ENCODE measurements at regions not wholly inside any gene's neighbourhood (a gene's known extent, or its start where the extent isn't known, plus 50 kb on each side); places are given as distances from the start of the nearest gene placed in this dataset.

DNA sequence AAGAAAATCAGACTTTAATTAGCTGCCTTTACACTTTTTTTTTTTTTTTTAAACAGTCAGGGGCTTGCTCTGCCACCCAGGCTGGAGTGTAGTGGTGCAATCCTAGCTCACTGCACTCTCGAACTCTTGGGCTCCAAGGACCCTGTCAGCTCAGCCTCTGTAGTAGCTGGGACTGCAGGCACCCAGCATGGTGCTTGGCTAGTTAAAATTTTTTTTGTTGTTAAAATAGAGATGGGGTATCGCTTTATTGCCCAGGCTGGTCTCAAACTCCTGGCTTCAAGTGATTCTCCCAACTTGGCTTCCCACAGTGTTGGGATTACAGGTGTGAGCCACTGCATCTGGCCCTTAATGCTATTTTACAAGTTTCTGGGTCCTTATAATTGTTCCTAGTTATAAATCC, 359.1 kb downstream of the SPRY1 start:
- no peaks in the 10 kb centered on the region for H3K4me1 ChIP-seq (ENCODE audit: insufficient read depth, low read length)
- FAIRE-seq (no peak), DNase-seq (ENCODE audit: low read depth) (no peak)
- H3K9ac ChIP-seq (ENCODE audit: low read length) = no peak overlapping the region
- H3K9me3 Mint-ChIP-seq (ENCODE audit: unreplicated experiment) = peaks cover 4% of the 10 kb centered on the region
- no peaks in the 10 kb centered on the region for H3K27me3 Mint-ChIP-seq (ENCODE audit: low read depth, unreplicated experiment)
- no peaks in the 10 kb centered on the region for H3K79me2 ChIP-seq (ENCODE audit: insufficient read depth, low read length)
- H3K27ac Mint-ChIP-seq (ENCODE audit: unreplicated experiment) = no peak overlapping the region
- H2AFZ ChIP-seq (ENCODE audit: low read depth, low read length) = no peak overlapping the region
- H3K4me3 ChIP-seq (ENCODE audit: insufficient read depth, low read depth, low read length) = no peak overlapping the region
- H3K9me3 ChIP-seq (ENCODE audit: insufficient read depth, low read depth, low read length) = no peaks in the 10 kb centered on the region
- no peaks in the 10 kb centered on the region for H3K4me1 Mint-ChIP-seq (ENCODE audit: low read depth, unreplicated experiment)
- H3K27ac ChIP-seq (ENCODE audit: low read depth, low read length) = no peak overlapping the region
- no peaks in the 10 kb centered on the region for H3K27me3 ChIP-seq (ENCODE audit: insufficient read depth, low read length)
- TF ChIP-seq EZH2 (IDR thresholded peaks at IDR 0.05; ENCODE audit: insufficient read depth, low read length) = no peak
- TF ChIP-seq, protein P1, sequence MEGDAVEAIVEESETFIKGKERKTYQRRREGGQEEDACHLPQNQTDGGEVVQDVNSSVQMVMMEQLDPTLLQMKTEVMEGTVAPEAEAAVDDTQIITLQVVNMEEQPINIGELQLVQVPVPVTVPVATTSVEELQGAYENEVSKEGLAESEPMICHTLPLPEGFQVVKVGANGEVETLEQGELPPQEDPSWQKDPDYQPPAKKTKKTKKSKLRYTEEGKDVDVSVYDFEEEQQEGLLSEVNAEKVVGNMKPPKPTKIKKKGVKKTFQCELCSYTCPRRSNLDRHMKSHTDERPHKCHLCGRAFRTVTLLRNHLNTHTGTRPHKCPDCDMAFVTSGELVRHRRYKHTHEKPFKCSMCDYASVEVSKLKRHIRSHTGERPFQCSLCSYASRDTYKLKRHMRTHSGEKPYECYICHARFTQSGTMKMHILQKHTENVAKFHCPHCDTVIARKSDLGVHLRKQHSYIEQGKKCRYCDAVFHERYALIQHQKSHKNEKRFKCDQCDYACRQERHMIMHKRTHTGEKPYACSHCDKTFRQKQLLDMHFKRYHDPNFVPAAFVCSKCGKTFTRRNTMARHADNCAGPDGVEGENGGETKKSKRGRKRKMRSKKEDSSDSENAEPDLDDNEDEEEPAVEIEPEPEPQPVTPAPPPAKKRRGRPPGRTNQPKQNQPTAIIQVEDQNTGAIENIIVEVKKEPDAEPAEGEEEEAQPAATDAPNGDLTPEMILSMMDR (IDR thresholded peaks at IDR 0.05; ENCODE audit: insufficient read depth, low read depth, low read length) = no peak
- no peaks in the 10 kb centered on the region for H4K20me1 ChIP-seq (ENCODE audit: insufficient read depth, low read length)
- H3K36me3 Mint-ChIP-seq (ENCODE audit: low read depth, unreplicated experiment) = no peaks in the 10 kb centered on the region
- no peak overlapping the region for H3K4me3 Mint-ChIP-seq (ENCODE audit: unreplicated experiment)
- no peak overlapping the region for H3K4me2 ChIP-seq (ENCODE audit: low read length)
- H3K36me3 ChIP-seq (ENCODE audit: insufficient read depth, low read length) = no peaks in the 10 kb centered on the region

DNA sequence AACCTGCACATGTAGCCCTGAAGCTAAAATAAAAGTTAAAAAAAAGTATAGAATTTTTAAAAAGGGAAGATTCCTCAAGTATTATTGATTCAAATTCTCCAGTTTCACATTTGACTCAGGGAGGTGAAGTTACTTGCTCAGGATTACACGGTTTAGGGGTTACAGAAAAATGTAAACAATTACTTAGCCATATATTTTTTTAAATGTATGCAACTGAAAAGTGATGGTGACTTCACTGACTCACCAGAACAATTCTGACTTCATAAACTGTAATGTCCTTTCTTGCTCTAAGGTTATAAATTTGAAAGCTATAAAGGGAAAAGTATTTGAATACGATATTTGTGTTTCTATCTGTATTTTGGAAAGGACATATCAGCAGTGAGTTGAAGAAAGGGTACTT, 371.2 kb downstream of the SPRY1 start:
- no peaks in the 10 kb centered on the region for H3K4me1 Mint-ChIP-seq (ENCODE audit: low read depth, unreplicated experiment)

DNA sequence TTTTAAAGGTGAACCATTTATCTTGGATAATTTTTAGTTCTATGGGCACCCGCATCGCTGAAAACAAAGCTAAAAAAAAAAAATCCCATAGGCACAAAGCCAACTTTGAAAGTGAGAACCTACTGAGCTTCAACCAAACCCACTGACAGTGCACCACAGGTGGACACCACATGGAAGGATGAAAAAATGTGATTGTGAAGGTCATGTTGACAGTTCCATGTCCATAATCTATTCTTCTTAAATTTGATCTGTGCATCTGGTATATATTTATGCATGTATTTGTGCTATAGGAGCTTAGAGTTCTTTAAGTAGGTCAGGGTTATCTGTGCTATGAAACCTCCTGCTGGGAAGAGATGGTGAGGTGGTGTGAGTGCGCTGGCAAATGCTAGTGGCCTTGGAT, 374.3 kb downstream of the SPRY1 start:
- H3K36me3 Mint-ChIP-seq (ENCODE audit: low read depth, unreplicated experiment) = no peaks in the 10 kb centered on the region
- no peak overlapping the region for H3K9ac ChIP-seq (ENCODE audit: low read length)
- H3K79me2 ChIP-seq (ENCODE audit: insufficient read depth, low read length) = no peaks in the 10 kb centered on the region
- no peaks in the 10 kb centered on the region for H3K4me1 ChIP-seq (ENCODE audit: insufficient read depth, low read length)
- H3K4me1 Mint-ChIP-seq (ENCODE audit: low read depth, unreplicated experiment) = no peaks in the 10 kb centered on the region
- no peaks in the 10 kb centered on the region for H3K9me3 ChIP-seq (ENCODE audit: insufficient read depth, low read depth, low read length)
- no peaks in the 10 kb centered on the region for H3K36me3 ChIP-seq (ENCODE audit: insufficient read depth, low read length)
- no peaks in the 10 kb centered on the region for H3K27me3 Mint-ChIP-seq (ENCODE audit: low read depth, unreplicated experiment)
- no peaks in the 10 kb centered on the region for H3K27me3 ChIP-seq (ENCODE audit: insufficient read depth, low read length)
- H3K4me2 ChIP-seq (ENCODE audit: low read length) = no peak overlapping the region
- no peak for DNase-seq (ENCODE audit: low read depth)
- H3K9me3 Mint-ChIP-seq (ENCODE audit: unreplicated experiment) = no peaks in the 10 kb centered on the region
- no peak overlapping the region for H2AFZ ChIP-seq (ENCODE audit: low read depth, low read length)
- no peak overlapping the region for H3K27ac ChIP-seq (ENCODE audit: low read depth, low read length)
- no peaks in the 10 kb centered on the region for H4K20me1 ChIP-seq (ENCODE audit: insufficient read depth, low read length)
- no peak overlapping the region for H3K27ac Mint-ChIP-seq (ENCODE audit: unreplicated experiment)
- H3K4me3 Mint-ChIP-seq (ENCODE audit: unreplicated experiment) = no peak overlapping the region
- no peak overlapping the region for H3K4me3 ChIP-seq (ENCODE audit: insufficient read depth, low read depth, low read length)
- TF ChIP-seq EZH2 (IDR thresholded peaks at IDR 0.05; ENCODE audit: insufficient read depth, low read length) = no peak
- TF ChIP-seq, protein P1 (IDR thresholded peaks at IDR 0.05; ENCODE audit: insufficient read depth, low read depth, low read length) = no peak
- FAIRE-seq = no peak

More for the DNA sequence above, 371.2 kb downstream of the SPRY1 start:
- Histone ChIP-seq H4K20me1 (ENCODE audit: insufficient read depth, low read length) (no peaks in the 10 kb centered on the region), H2AFZ (ENCODE audit: low read depth, low read length) (no peak overlapping the region), H3K27me3 (ENCODE audit: insufficient read depth, low read length) (no peaks in the 10 kb centered on the region), H3K27ac (ENCODE audit: low read depth, low read length) (no peak overlapping the region), H3K9me3 (ENCODE audit: insufficient read depth, low read depth, low read length) (no peaks in the 10 kb centered on the region), H3K4me3 (ENCODE audit: insufficient read depth, low read depth, low read length) (no peak overlapping the region), H3K4me1 (ENCODE audit: insufficient read depth, low read length) (no peaks in the 10 kb centered on the region), H3K79me2 (ENCODE audit: insufficient read depth, low read length) (no peaks in the 10 kb centered on the region), H3K4me2 (ENCODE audit: low read length) (no peak overlapping the region), H3K9ac (ENCODE audit: low read length) (no peak overlapping the region), H3K36me3 (ENCODE audit: insufficient read depth, low read length) (no peaks in the 10 kb centered on the region)
- peaks cover 2% of the 10 kb centered on the region for H3K9me3 Mint-ChIP-seq (ENCODE audit: unreplicated experiment)
- H3K36me3 Mint-ChIP-seq (ENCODE audit: low read depth, unreplicated experiment) = no peaks in the 10 kb centered on the region
- no peak for FAIRE-seq
- no peak overlapping the region for H3K27ac Mint-ChIP-seq (ENCODE audit: unreplicated experiment)
- no peaks in the 10 kb centered on the region for H3K27me3 Mint-ChIP-seq (ENCODE audit: low read depth, unreplicated experiment)
- no peak for DNase-seq (ENCODE audit: low read depth)
- TF ChIP-seq EZH2 (IDR thresholded peaks at IDR 0.05; ENCODE audit: insufficient read depth, low read length) = no peak
- TF ChIP-seq, protein P1 (IDR thresholded peaks at IDR 0.05; ENCODE audit: insufficient read depth, low read depth, low read length) = no peak
- H3K4me3 Mint-ChIP-seq (ENCODE audit: unreplicated experiment) = no peak overlapping the region
